ENCODE measurements at regions not wholly inside any gene's neighbourhood (a gene's known extent, or its start where the extent isn't known, plus 50 kb on each side); places are given as distances from the start of the nearest gene placed in this dataset.

DNA sequence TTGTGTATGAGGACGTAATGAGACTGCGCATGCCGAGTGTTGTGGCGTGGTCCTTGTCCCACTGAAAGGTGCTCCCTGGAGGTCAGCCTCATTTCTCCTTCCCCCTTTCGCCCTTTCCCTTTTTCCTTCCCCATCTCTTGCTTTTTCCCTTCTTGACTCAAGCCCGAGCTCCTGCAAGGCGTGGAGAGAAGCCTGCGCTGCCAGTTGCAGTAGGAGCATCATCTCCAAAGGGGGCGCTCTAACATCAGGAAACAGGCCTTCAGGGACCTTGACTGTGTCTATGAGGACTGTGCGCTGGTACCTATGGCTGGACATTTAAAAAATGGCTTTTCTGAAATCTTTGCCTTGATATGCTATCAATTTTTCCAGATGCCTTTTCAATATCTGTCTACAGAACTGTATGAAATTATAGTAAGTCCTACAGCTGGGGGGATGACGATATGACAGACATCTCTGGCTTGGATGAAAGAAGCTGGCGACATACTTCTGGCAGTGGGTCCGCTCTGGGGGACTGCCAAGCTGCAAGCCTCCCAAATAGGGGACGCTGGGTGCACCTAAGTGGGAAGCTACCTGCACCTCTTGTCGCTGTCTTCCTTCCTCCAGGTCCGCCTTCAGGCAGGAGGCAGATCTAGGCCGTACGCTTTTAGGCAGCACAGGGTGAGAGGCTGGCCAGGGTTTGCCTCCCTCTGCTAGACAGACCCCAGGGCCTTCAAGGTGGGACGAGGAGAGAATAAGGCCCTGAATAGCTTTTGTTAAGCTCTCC lies 96.5 kb downstream of the NXPE2 start:
- Mint-ChIP-seq H3K4me3 (no peak overlapping the region), H3K27ac (no peak overlapping the region), H3K36me3 (no peaks in the 10 kb centered on the region), H3K4me1 (ENCODE audit: unreplicated experiment) (peaks cover 15% of the 10 kb centered on the region), H3K9me3 (no peaks in the 10 kb centered on the region), H3K27me3 (peaks cover 68% of the 10 kb centered on the region)
- peak; percentile 96 for TF ChIP-seq CTCF (conservative IDR thresholded peaks at IDR 0.05)
- DNase-seq (ENCODE audit: extremely low spot score, unreplicated experiment): peak; percentile 79

GRCh38 chr11:114775875-114776621 lies 97.7 kb downstream of the NXPE2 start:
- peaks cover 76% of the 10 kb centered on the region for H3K27me3 Mint-ChIP-seq
- no peaks in the 10 kb centered on the region for H3K36me3 Mint-ChIP-seq
- H3K4me3 Mint-ChIP-seq: no peak overlapping the region
- no peaks in the 10 kb centered on the region for H3K9me3 Mint-ChIP-seq
- H3K27ac Mint-ChIP-seq: no peak overlapping the region
- DNase-seq (ENCODE audit: extremely low spot score, unreplicated experiment): no peak
- no peak for TF ChIP-seq CTCF (conservative IDR thresholded peaks at IDR 0.05)
- peaks cover 25% of the 10 kb centered on the region for H3K4me1 Mint-ChIP-seq (ENCODE audit: unreplicated experiment)

- no peaks in the 10 kb centered on the region for H3K36me3 Mint-ChIP-seq
- peaks cover 71% of the 10 kb centered on the region for H3K27me3 Mint-ChIP-seq
- no peak overlapping the region for H3K4me3 Mint-ChIP-seq
- H3K4me1 Mint-ChIP-seq (ENCODE audit: unreplicated experiment): peaks cover 25% of the 10 kb centered on the region
- TF ChIP-seq CTCF (conservative IDR thresholded peaks at IDR 0.05): no peak
- H3K9me3 Mint-ChIP-seq: no peaks in the 10 kb centered on the region
- H3K27ac Mint-ChIP-seq: no peak overlapping the region
- no peak for DNase-seq (ENCODE audit: extremely low spot score, unreplicated experiment)
These were observed 98.6 kb downstream of the NXPE2 start for GRCh38 chr11:114776956-114777355.

DNA sequence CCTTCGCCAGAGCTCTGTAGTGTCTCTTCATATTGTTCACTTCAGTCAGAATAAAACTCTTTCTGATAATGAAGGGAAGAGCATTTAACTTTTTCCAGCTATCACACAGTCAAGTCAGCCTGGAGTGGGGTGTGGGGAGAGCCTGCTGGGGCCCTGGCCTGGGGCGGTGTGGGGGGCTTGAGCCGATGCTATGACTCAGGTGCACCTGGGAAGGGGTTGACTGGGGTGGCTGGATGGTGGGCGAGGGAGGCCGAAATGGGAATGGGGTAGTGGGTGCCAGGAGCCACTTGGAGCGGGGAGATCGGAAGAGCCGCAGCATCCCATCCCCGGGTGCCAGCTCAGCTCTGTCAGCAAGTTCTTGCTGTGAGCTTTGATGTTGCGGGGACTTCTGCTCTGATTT lies 100.9 kb downstream of the NXPE2 start:
- H3K4me3 Mint-ChIP-seq: no peak overlapping the region
- no peak overlapping the region for H3K27ac Mint-ChIP-seq
- H3K36me3 Mint-ChIP-seq: no peaks in the 10 kb centered on the region
- peaks cover 68% of the 10 kb centered on the region for H3K27me3 Mint-ChIP-seq
- H3K9me3 Mint-ChIP-seq: no peaks in the 10 kb centered on the region
- DNase-seq (ENCODE audit: extremely low spot score, unreplicated experiment): no peak
- peaks cover 39% of the 10 kb centered on the region for H3K4me1 Mint-ChIP-seq (ENCODE audit: unreplicated experiment)
- no peak for TF ChIP-seq CTCF (conservative IDR thresholded peaks at IDR 0.05)

GRCh38 chr11:114782650-114783310 lies 104.5 kb downstream of the NXPE2 start:
- Mint-ChIP-seq H3K27me3 (peaks cover 49% of the 10 kb centered on the region), H3K36me3 (no peaks in the 10 kb centered on the region), H3K4me3 (no peak overlapping the region), H3K9me3 (no peaks in the 10 kb centered on the region), H3K4me1 (ENCODE audit: unreplicated experiment) (peaks cover 47% of the 10 kb centered on the region), H3K27ac (no peak overlapping the region)
- no peak for TF ChIP-seq CTCF (conservative IDR thresholded peaks at IDR 0.05)
- DNase-seq (ENCODE audit: extremely low spot score, unreplicated experiment): no peak
